Endothelial cell of umbilical vein (primary cell): ENCODE measurements at regions not wholly inside any gene's neighbourhood (a gene's known extent, or its start where the extent isn't known, plus 50 kb on each side); places are given as distances from the start of the nearest gene placed in this dataset.

ENCODE experiments used
- BruUV-seq: library from RNA; stranded (reverse); fragments of 400-500 nt; replicated peaks from 2 replicates; lab custom pipeline; 2021; lab: Mats Ljungman, UMichigan
- CTCF ChIA-PET: fragments of 300-600, 350-600 bp; sonication (Branson Sonifier 250); formaldehyde crosslinking; loops from one replicate; lab custom pipeline; 2021; ENCODE audit warnings: antibody characterized with exemption, inconsistent platforms; lab: Charles Lee
- POLR2A ChIA-PET: fragments of 300-600, 350-600 bp; sonication (Branson Sonifier 250); formaldehyde crosslinking; loops from one replicate; lab custom pipeline; 2021; ENCODE audit warnings: antibody characterized with exemption, inconsistent platforms; lab: Charles Lee
- DNase-seq: peaks from one replicate; pipeline ENCODE4 v3.0.0-alpha.2; 2011; ENCODE audit warnings: low read depth, low spot score
- FAIRE-seq: peaks from 2 replicates; lab custom pipeline; 2011; peaks lifted over from hg19 to GRCh38; lab: Jason Lieb, UNC
- H2AFZ ChIP-seq: 2 replicates; pipeline ENCODE4 v1.6.0; 2012; ENCODE audit warnings: low read depth, low read length, control low read depth, inconsistent platforms
- H3K27ac ChIP-seq: 2 replicates; pipeline ENCODE4 v1.5.1; 2011; ENCODE audit warnings: low read depth, mild to moderate bottlenecking, control low read depth, low read length, moderate library complexity; ENCODE audit not compliant: insufficient read depth
- H3K27me3 ChIP-seq, 2 experiments: 2 replicates each; pipeline versions ENCODE4 v1.6.0 to v1.6.1; 2011; ENCODE audit warnings: low read length in 2 of 2, mixed read lengths in 1 of 2; ENCODE audit not compliant: control insufficient read depth in 2 of 2, insufficient read depth in 2 of 2
- H3K36me3 ChIP-seq, 2 experiments: 2 replicates in 1 of 2; 3 replicates in 1 of 2; pipeline ENCODE4 v1.5.1; 2011; ENCODE audit warnings: low read length in 2 of 2, mild to moderate bottlenecking in 1 of 2, moderate library complexity in 1 of 2; ENCODE audit not compliant: control insufficient read depth in 2 of 2, insufficient read depth in 2 of 2; ENCODE audit errors: extremely low read depth in 1 of 2
- H3K4me1 ChIP-seq: 3 replicates; pipeline ENCODE4 v1.5.1; 2011; ENCODE audit warnings: mild to moderate bottlenecking, low read length; ENCODE audit not compliant: control insufficient read depth, insufficient read depth; ENCODE audit errors: extremely low read depth
- H3K4me2 ChIP-seq: 2 replicates; pipeline ENCODE4 v1.6.1; 2011; ENCODE audit warnings: low read length, control low read depth, mixed read lengths; ENCODE audit not compliant: insufficient read depth
- H3K4me3 ChIP-seq, 3 experiments: fragments of 200-600 bp in 1 of 3; sonication (generic), shearing (Covaris generic) in 1 of 3; replicated peaks in 1 of 3; 2 replicates each; pipeline ENCODE4 v1.5.1; 2011 to 2016; ENCODE audit warnings: control low read depth in 3 of 3, low read length in 3 of 3, mild to moderate bottlenecking in 2 of 3, inconsistent platforms in 1 of 3, low read depth in 1 of 3, moderate library complexity in 1 of 3; ENCODE audit not compliant: insufficient read depth in 1 of 3
- H3K79me2 ChIP-seq: 2 replicates; pipeline ENCODE4 v1.6.0; 2012; ENCODE audit warnings: low read length, inconsistent platforms; ENCODE audit not compliant: control insufficient read depth, insufficient read depth
- H3K9ac ChIP-seq: replicated peaks from 2 replicates; pipeline ENCODE3; 2011; ENCODE audit warnings: low read length, control low read depth; ENCODE audit not compliant: insufficient read depth; ENCODE audit errors: extremely low read depth
- H3K9me1 ChIP-seq: replicated peaks from 3 replicates; pipeline ENCODE4 v1.6.0; 2011; ENCODE audit warnings: mild to moderate bottlenecking, low read length; ENCODE audit not compliant: control insufficient read depth, insufficient read depth; ENCODE audit errors: extremely low read depth
- H3K9me3 ChIP-seq: replicated peaks from 2 replicates; pipeline ENCODE4 v1.5.1; 2012; ENCODE audit warnings: low read length, inconsistent platforms; ENCODE audit not compliant: control insufficient read depth, insufficient read depth
- H4K20me1 ChIP-seq: replicated peaks from 2 replicates; pipeline ENCODE3; 2011; ENCODE audit warnings: mild to moderate bottlenecking, low read length; ENCODE audit not compliant: control insufficient read depth, insufficient read depth; ENCODE audit errors: extremely low read depth
- CTCF ChIP-seq, 2 donors: IDR thresholded peaks; 1 replicate in 1 of 2; 2 replicates in 1 of 2; pipeline ENCODE4 v1.5.1; 2011; ENCODE audit warnings: low read length in 2 of 2, mild to moderate bottlenecking in 2 of 2, moderate library complexity in 2 of 2, control low read depth in 1 of 2, inconsistent platforms in 1 of 2, low read depth in 1 of 2; ENCODE audit not compliant: insufficient read depth in 1 of 2; ENCODE audit errors: extremely low read depth in 1 of 2
- EZH2 ChIP-seq: IDR thresholded peaks from 2 replicates; pipeline ENCODE4 v1.6.1; 2012; ENCODE audit warnings: borderline replicate concordance, low read depth, mild to moderate bottlenecking, moderate library complexity, low read length, inconsistent platforms; ENCODE audit not compliant: severe bottlenecking
- FOS ChIP-seq: IDR thresholded peaks from 2 replicates; pipeline ENCODE4 v1.6.1; 2011; ENCODE audit warnings: mild to moderate bottlenecking, low read length, moderate library complexity, borderline replicate concordance; ENCODE audit not compliant: insufficient read depth
- GATA2 ChIP-seq: IDR thresholded peaks from 2 replicates; pipeline ENCODE4 v1.7.0; 2011; ENCODE audit warnings: low read depth, mild to moderate bottlenecking, moderate library complexity, mixed read lengths, low read length; ENCODE audit not compliant: insufficient read length, insufficient read depth
- JUN ChIP-seq: IDR thresholded peaks from 2 replicates; pipeline ENCODE4 v1.6.1; 2011; ENCODE audit warnings: borderline replicate concordance, low read depth; ENCODE audit not compliant: insufficient read length, insufficient read depth
- MAX ChIP-seq: IDR thresholded peaks from 2 replicates; pipeline ENCODE4 v1.6.1; 2011; ENCODE audit not compliant: insufficient read depth, insufficient read length
- MYC ChIP-seq: IDR thresholded peaks from one replicate; pipeline ENCODE4 v1.6.1; 2011; ENCODE audit warnings: mild to moderate bottlenecking, low read depth, low read length
- POLR2A ChIP-seq: IDR thresholded peaks from 2 replicates; pipeline ENCODE4 v1.6.1; 2012; ENCODE audit warnings: low read depth, mild to moderate bottlenecking, control low read depth, low read length
- POLR2AphosphoS5 ChIP-seq: IDR thresholded peaks from 2 replicates; pipeline ENCODE4 v1.6.1; 2012; ENCODE audit warnings: low read depth, mild to moderate bottlenecking, control low read depth, low read length, moderate library complexity; ENCODE audit not compliant: insufficient read depth
- dilution Hi-C: fragments of 300-500 bp; cut with MboI; formaldehyde crosslinking; loops from one replicate; pipeline ENCODE4 v1.15.0; 2019; ENCODE audit warnings: low sequenced_read_pairs; ENCODE audit not compliant: extremely low pct_ligation_motif_present
- intact Hi-C: fragments of 100-400 bp; cut with micrococcal nuclease; formaldehyde crosslinking; loops from one replicate; pipeline ENCODE4 v1.10.0; 2022

GRCh38 chr13:67620665-67621064 is 390.5 kb upstream of the PCDH9 start:
- BruUV-seq = no TSS peak
- H3K27me3 ChIP-seq = no peaks in the 10 kb centered on the region
- H3K9ac ChIP-seq = no peak overlapping the region
- no peaks in the 10 kb centered on the region for H3K9me1 ChIP-seq
- ChIA-PET CTCF (no interaction called here), POLR2A (no interaction called here)
- no peaks in the 10 kb centered on the region for H3K36me3 ChIP-seq
- DNase-seq = no peak
- intact Hi-C loops = no loop called here
- no peak for FAIRE-seq
- no peaks in the 10 kb centered on the region for H3K9me3 ChIP-seq
- H3K4me1 ChIP-seq = no peaks in the 10 kb centered on the region
- H2AFZ ChIP-seq = no peak overlapping the region
- H3K4me2 ChIP-seq = no peak overlapping the region
- no peaks in the 10 kb centered on the region for H4K20me1 ChIP-seq
- H3K4me3 ChIP-seq = no peak overlapping the region
- dilution Hi-C loops = no loop called here
- TF ChIP-seq GATA2 = no peak
- no peak for TF ChIP-seq MYC
- TF ChIP-seq EZH2 = no peak
- no peak for TF ChIP-seq FOS
- no peak for TF ChIP-seq MAX
- no peak for TF ChIP-seq JUN
- TF ChIP-seq POLR2AphosphoS5 = no peak
- no peak for TF ChIP-seq CTCF (IDR thresholded peaks at IDR 0.05; ENCODE audit: extremely low read depth in 1 of 2, insufficient read depth in 1 of 2, low read depth in 1 of 2, low read length in 2 of 2)
- no peak for TF ChIP-seq POLR2A
- no peak overlapping the region for H3K27ac ChIP-seq
- no peaks in the 10 kb centered on the region for H3K79me2 ChIP-seq
